Endodermal cell (in vitro differentiated cells): ENCODE measurements at regions not wholly inside any gene's neighbourhood (a gene's known extent, or its start where the extent isn't known, plus 50 kb on each side); places are given as distances from the start of the nearest gene placed in this dataset.

Experiments used
- DNase-seq: peaks from one replicate; pipeline ENCODE4 v3.0.0-alpha.2; 2017
- H3K27ac ChIP-seq: 2 replicates; pipeline ENCODE4 v1.5.1; 2013; ENCODE audit warnings: mild to moderate bottlenecking, low read depth, low read length, moderate library complexity
- H3K27me3 ChIP-seq: 2 replicates; pipeline ENCODE4 v1.6.1; 2013; ENCODE audit warnings: mild to moderate bottlenecking, low read length, moderate library complexity; ENCODE audit not compliant: insufficient read depth, control insufficient read depth, poor library complexity, severe bottlenecking
- H3K36me3 ChIP-seq: 2 replicates; pipeline ENCODE4 v1.7.0; 2013; ENCODE audit warnings: mild to moderate bottlenecking, low read length, moderate library complexity; ENCODE audit not compliant: control insufficient read depth, insufficient read depth
- H3K4me1 ChIP-seq: one replicate; pipeline ENCODE4 v1.7.0; 2013; ENCODE audit warnings: low read length; ENCODE audit not compliant: control insufficient read depth, insufficient read depth
- H3K4me3 ChIP-seq: 2 replicates; pipeline ENCODE4 v1.5.1; 2013; ENCODE audit warnings: mild to moderate bottlenecking, low read length, moderate library complexity
- H3K9ac ChIP-seq: 2 replicates; pipeline ENCODE4 v1.6.1; 2013; ENCODE audit warnings: mild to moderate bottlenecking, low read length, moderate library complexity; ENCODE audit not compliant: poor library complexity, severe bottlenecking; ENCODE audit errors: extremely low read depth
- H3K9me3 ChIP-seq: 2 replicates; pipeline ENCODE4 v1.6.1; 2013; ENCODE audit warnings: mild to moderate bottlenecking, low read length, moderate library complexity; ENCODE audit not compliant: control insufficient read depth
- H3K27ac Mint-ChIP-seq: 2 replicates; pipeline ENCODE4 v1.8.0; 2020; ENCODE audit warnings: mixed read lengths
- H3K27me3 Mint-ChIP-seq: 2 replicates; pipeline ENCODE4 v1.8.0; 2021; ENCODE audit warnings: mild to moderate bottlenecking, mixed read lengths; ENCODE audit not compliant: insufficient read depth
- H3K36me3 Mint-ChIP-seq: 2 replicates; pipeline ENCODE4 v1.8.0; 2020; ENCODE audit warnings: low read depth, mixed read lengths
- H3K4me1 Mint-ChIP-seq: 2 replicates; pipeline ENCODE4 v1.8.0; 2020; ENCODE audit warnings: mixed read lengths
- H3K4me3 Mint-ChIP-seq: 2 replicates; pipeline ENCODE4 v1.8.0; 2020; ENCODE audit warnings: mild to moderate bottlenecking, moderate library complexity, mixed read lengths
- H3K9me3 Mint-ChIP-seq: 2 replicates; pipeline ENCODE4 v1.8.0; 2020; ENCODE audit warnings: mild to moderate bottlenecking, mixed read lengths
- WGBS, 2 experiments: methylation state at CpG; one replicate each; pipeline versions ENCODE4 v1.1.5 to v1.1.7; 2013; ENCODE audit warnings: missing lambda C conversion rate in 2 of 2, mixed read lengths in 1 of 2; ENCODE audit not compliant: insufficient coverage in 1 of 2, insufficient read length in 1 of 2; 5-methylcytosine and 5-hydroxymethylcytosine counted together
- TF ChIP-seq, protein P1 (sequence below): fragments of 200-600 bp; sonication (generic); conservative IDR thresholded peaks from 2 replicates; pipeline ENCODE4 v1.5.0; 2021; ENCODE audit warnings: antibody characterized with exemption, mild to moderate bottlenecking

DNA sequence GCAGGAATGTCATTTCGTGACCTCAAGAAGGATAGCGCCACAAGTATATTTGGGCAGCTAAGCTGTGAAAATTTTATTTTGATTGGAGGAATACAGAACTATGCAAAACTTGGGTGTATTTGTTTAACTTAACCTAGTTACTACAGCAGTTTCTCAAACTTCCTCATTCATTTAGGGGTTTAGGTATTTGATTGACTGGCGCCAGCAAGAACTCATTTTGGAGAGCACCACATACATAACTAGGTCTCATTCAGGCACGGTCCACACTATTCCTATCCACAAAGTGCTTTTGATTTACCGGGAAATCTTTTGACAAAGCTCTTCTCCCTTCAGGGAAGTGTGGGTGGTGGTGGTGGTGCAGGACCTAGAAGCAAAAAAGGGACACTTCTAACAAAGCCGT is 155.1 kb upstream of the NRIP1 start:
- H3K27me3 Mint-ChIP-seq, result peaks cover 6% of the 10 kb centered on the region
- DNase-seq, result no peak
- peaks cover 1% of the 10 kb centered on the region for H3K9me3 Mint-ChIP-seq
- TF ChIP-seq, protein P1, sequence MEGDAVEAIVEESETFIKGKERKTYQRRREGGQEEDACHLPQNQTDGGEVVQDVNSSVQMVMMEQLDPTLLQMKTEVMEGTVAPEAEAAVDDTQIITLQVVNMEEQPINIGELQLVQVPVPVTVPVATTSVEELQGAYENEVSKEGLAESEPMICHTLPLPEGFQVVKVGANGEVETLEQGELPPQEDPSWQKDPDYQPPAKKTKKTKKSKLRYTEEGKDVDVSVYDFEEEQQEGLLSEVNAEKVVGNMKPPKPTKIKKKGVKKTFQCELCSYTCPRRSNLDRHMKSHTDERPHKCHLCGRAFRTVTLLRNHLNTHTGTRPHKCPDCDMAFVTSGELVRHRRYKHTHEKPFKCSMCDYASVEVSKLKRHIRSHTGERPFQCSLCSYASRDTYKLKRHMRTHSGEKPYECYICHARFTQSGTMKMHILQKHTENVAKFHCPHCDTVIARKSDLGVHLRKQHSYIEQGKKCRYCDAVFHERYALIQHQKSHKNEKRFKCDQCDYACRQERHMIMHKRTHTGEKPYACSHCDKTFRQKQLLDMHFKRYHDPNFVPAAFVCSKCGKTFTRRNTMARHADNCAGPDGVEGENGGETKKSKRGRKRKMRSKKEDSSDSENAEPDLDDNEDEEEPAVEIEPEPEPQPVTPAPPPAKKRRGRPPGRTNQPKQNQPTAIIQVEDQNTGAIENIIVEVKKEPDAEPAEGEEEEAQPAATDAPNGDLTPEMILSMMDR, result no peak
- H3K4me1 ChIP-seq, result peaks cover 16% of the 10 kb centered on the region
- no peak overlapping the region for H3K4me3 ChIP-seq
- WGBS, 2 experiments, result 87 to 92% methylated on average over 2 to 6 of the region's 6 CpGs
- H3K27ac ChIP-seq, result no peak overlapping the region
- peaks cover 37% of the 10 kb centered on the region for H3K4me1 Mint-ChIP-seq
- no peaks in the 10 kb centered on the region for H3K36me3 ChIP-seq
- no peaks in the 10 kb centered on the region for H3K36me3 Mint-ChIP-seq
- no peaks in the 10 kb centered on the region for H3K9me3 ChIP-seq
- no peaks in the 10 kb centered on the region for H3K27me3 ChIP-seq
- no peak overlapping the region for H3K4me3 Mint-ChIP-seq
- H3K9ac ChIP-seq, result no peak overlapping the region
- H3K27ac Mint-ChIP-seq, result no peak overlapping the region

DNA sequence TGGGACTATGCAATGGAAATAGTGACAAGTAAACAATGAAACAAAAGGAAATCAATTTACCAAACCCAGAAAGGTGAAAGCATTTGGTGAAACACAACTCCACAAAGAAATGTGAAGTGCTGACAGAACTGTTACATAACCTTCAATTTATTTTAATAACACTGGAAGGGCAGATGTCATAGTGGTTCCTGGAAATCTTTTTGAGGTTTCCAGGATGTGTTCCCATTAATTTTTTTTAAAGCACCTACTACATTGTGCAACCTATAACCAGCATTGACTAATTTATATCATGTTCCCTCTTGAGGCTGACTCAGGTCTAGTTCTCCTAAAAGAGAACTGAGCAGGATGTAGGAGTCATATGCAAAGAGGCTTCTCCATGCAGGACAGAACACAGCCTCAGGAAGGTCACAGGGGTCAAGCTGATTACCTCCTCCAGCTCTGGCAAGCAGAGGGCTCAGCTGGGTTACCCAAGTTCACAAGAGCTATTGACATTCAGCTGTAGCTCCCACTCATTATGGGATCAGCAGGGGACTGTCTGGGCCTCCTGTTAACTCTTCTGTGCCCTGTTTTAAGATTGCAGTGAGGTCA is 157.1 kb upstream of the NRIP1 start:
- Histone ChIP-seq H3K27me3 (no peaks in the 10 kb centered on the region), H3K9me3 (no peaks in the 10 kb centered on the region), H3K4me3 (peak overlapping the region; percentile 5), H3K9ac (no peak overlapping the region), H3K36me3 (no peaks in the 10 kb centered on the region), H3K4me1 (peaks cover 16% of the 10 kb centered on the region), H3K27ac (peak overlapping the region; percentile 12)
- H3K4me3 Mint-ChIP-seq, result no peak overlapping the region
- DNase-seq, result peak; percentile 90
- H3K4me1 Mint-ChIP-seq, result peaks cover 37% of the 10 kb centered on the region
- no peak overlapping the region for H3K27ac Mint-ChIP-seq
- H3K9me3 Mint-ChIP-seq, result peaks cover 1% of the 10 kb centered on the region
- TF ChIP-seq, protein P1, result no peak
- H3K27me3 Mint-ChIP-seq, result peaks cover 6% of the 10 kb centered on the region
- H3K36me3 Mint-ChIP-seq, result no peaks in the 10 kb centered on the region

DNA sequence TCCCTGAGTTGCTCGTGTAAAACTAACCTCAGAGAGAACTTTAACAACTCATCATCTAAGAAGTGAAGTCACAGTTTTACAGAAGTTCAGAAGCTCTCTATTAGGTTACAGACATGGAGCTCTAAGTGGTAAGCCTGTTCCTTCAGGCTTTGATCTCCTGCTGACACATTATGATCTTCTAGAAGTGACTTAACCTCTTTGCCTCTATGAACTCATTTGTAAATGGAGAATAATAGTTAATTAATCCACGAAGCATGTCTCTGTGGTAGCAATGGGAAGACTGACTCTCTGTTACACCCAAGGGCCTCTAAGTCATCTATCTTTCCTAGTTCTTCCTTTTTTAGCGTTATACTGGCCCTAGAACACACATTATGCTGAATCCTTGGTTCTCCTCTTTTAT is 157.9 kb upstream of the NRIP1 start:
- H3K9ac ChIP-seq, result no peak overlapping the region
- H3K36me3 ChIP-seq, result no peaks in the 10 kb centered on the region
- TF ChIP-seq, protein P1, result no peak
- H3K4me1 Mint-ChIP-seq, result peaks cover 37% of the 10 kb centered on the region
- 20 to 43% methylated on average over 1 to 3 of the region's 3 CpGs for WGBS, 2 experiments
- DNase-seq, result no peak
- H3K9me3 ChIP-seq, result no peaks in the 10 kb centered on the region
- peaks cover 6% of the 10 kb centered on the region for H3K27me3 Mint-ChIP-seq
- no peak overlapping the region for H3K4me3 Mint-ChIP-seq
- H3K27ac Mint-ChIP-seq, result no peak overlapping the region
- peaks cover under 1% of the 10 kb centered on the region for H3K9me3 Mint-ChIP-seq
- H3K4me1 ChIP-seq, result peaks cover 16% of the 10 kb centered on the region
- H3K27ac ChIP-seq, result peak overlapping the region; percentile 12
- H3K36me3 Mint-ChIP-seq, result no peaks in the 10 kb centered on the region
- H3K27me3 ChIP-seq, result no peaks in the 10 kb centered on the region
- H3K4me3 ChIP-seq, result peak overlapping the region; percentile 5
